Activated T-cell treated with anti-CD3 and anti-CD28 coated beads for 1 hour (primary cell): ENCODE measurements at regions not wholly inside any gene's neighbourhood (a gene's known extent, or its start where the extent isn't known, plus 50 kb on each side); places are given as distances from the start of the nearest gene placed in this dataset.
"Not testable (repeated sequence)": the region's sequence is repeated elsewhere in the genome, so short reads cannot be mapped to it uniquely, and the experiment has no call there.

Source experiments
- DNase-seq: peaks from one replicate; pipeline ENCODE4 v3.0.0-alpha.2; 2020; ENCODE audit warnings: low read depth

- no peak for DNase-seq
Measured at GRCh38 chr4:106588891-106589290, 220.3 kb upstream of the GIMD1 start.

- DNase-seq: no peak
Measured at GRCh38 chr4:106587558-106587957, 219.0 kb upstream of the GIMD1 start.

GRCh38 chr4:106585915-106586349 is 217.4 kb upstream of the GIMD1 start:
- no peak for DNase-seq

- no peak for DNase-seq
Measured at GRCh38 chr4:106584337-106584989, 215.9 kb upstream of the GIMD1 start.

- no peak for DNase-seq
Measured at GRCh38 chr4:106583567-106583966, 215.0 kb upstream of the GIMD1 start.

- no peak for DNase-seq
Measured at GRCh38 chr4:106583108-106583507, 214.5 kb upstream of the GIMD1 start.

GRCh38 chr4:106582103-106582502 is 213.5 kb upstream of the GIMD1 start:
- no peak for DNase-seq

GRCh38 chr4:106579236-106579635 is 210.7 kb upstream of the GIMD1 start:
- DNase-seq: no peak

GRCh38 chr4:106569146-106570031 is 200.8 kb upstream of the GIMD1 start:
- no peak for DNase-seq

- DNase-seq: no peak
Measured at GRCh38 chr4:106565727-106566126, 197.1 kb upstream of the GIMD1 start.

- not testable (repeated sequence) for DNase-seq
Measured at GRCh38 chr4:106563637-106564036, 195.1 kb upstream of the GIMD1 start.

- no peak for DNase-seq
Measured at GRCh38 chr4:106551724-106552123, 183.1 kb upstream of the GIMD1 start.

- DNase-seq: no peak
Measured at GRCh38 chr4:106548446-106549044, 180.0 kb upstream of the GIMD1 start.

GRCh38 chr4:106546370-106546769 is 177.8 kb upstream of the GIMD1 start:
- no peak for DNase-seq

- DNase-seq: not testable (repeated sequence)
Measured at GRCh38 chr4:106542609-106543008, 174.0 kb upstream of the GIMD1 start.

- no peak for DNase-seq
Measured at GRCh38 chr4:106541253-106541652, 172.7 kb upstream of the GIMD1 start.

- DNase-seq: no peak
Measured at GRCh38 chr4:106530821-106531220, 162.2 kb upstream of the GIMD1 start.

- DNase-seq: no peak
Measured at GRCh38 chr4:106530024-106530361, 161.4 kb upstream of the GIMD1 start.

GRCh38 chr4:106529348-106530023 is 160.9 kb upstream of the GIMD1 start:
- no peak for DNase-seq

GRCh38 chr4:106527316-106527715 is 158.7 kb upstream of the GIMD1 start:
- no peak for DNase-seq

- DNase-seq: not testable (repeated sequence)
Measured at GRCh38 chr4:106525425-106525824, 156.8 kb upstream of the GIMD1 start.

GRCh38 chr4:106524772-106525171 is 156.2 kb upstream of the GIMD1 start:
- not testable (repeated sequence) for DNase-seq
